ENCODE measurements at regions not wholly inside any gene's neighbourhood (a gene's known extent, or its start where the extent isn't known, plus 50 kb on each side); places are given as distances from the start of the nearest gene placed in this dataset.

- 41% methylated on average over 1 of the region's 1 CpG for WGBS
These were observed 82.9 kb downstream of the OTUD1 start for GRCh38 chr10:23521735-23522134.

GRCh38 chr10:23522345-23522744 is 83.5 kb downstream of the OTUD1 start:
- H3K9me3 ChIP-seq (ENCODE audit: control insufficient read depth in 2 of 2, insufficient read depth in 1 of 2, low read length in 1 of 2), result no peaks in the 10 kb centered on the region
- no peak overlapping the region for H3K4me3 ChIP-seq (ENCODE audit: low read length in 2 of 2)
- no peak for DNase-seq (ENCODE audit: low read depth in 6 of 9, low spot score in 9 of 9)
- H3K27ac ChIP-seq (ENCODE audit: low read depth in 1 of 2, low read length in 1 of 2), result no peak overlapping the region
- no peaks in the 10 kb centered on the region for H3K36me3 ChIP-seq (ENCODE audit: control insufficient read depth in 2 of 2, insufficient read depth in 2 of 2, low read length in 1 of 2)
- H3K4me1 ChIP-seq (ENCODE audit: control insufficient read depth in 2 of 2, insufficient read depth in 2 of 2, low read length in 2 of 2), result no peaks in the 10 kb centered on the region
- no peaks in the 10 kb centered on the region for H3K27me3 ChIP-seq (ENCODE audit: control insufficient read depth in 2 of 2, insufficient read depth in 1 of 2, low read length in 1 of 2)
- 91% methylated on average over 4 of the region's 4 CpGs for WGBS

More at GRCh38 chr10:23521735-23522134, 82.9 kb downstream of the OTUD1 start:
- no peaks in the 10 kb centered on the region for H3K4me1 ChIP-seq (ENCODE audit: control insufficient read depth in 2 of 2, insufficient read depth in 2 of 2, low read length in 2 of 2)
- no peak overlapping the region for H3K27ac ChIP-seq (ENCODE audit: low read depth in 1 of 2, low read length in 1 of 2)
- no peaks in the 10 kb centered on the region for H3K36me3 ChIP-seq (ENCODE audit: control insufficient read depth in 2 of 2, insufficient read depth in 2 of 2, low read length in 1 of 2)
- no peak for DNase-seq (ENCODE audit: low read depth in 6 of 9, low spot score in 9 of 9)
- no peaks in the 10 kb centered on the region for H3K9me3 ChIP-seq (ENCODE audit: control insufficient read depth in 2 of 2, insufficient read depth in 1 of 2, low read length in 1 of 2)
- H3K27me3 ChIP-seq (ENCODE audit: control insufficient read depth in 2 of 2, insufficient read depth in 1 of 2, low read length in 1 of 2), result no peaks in the 10 kb centered on the region
- H3K4me3 ChIP-seq (ENCODE audit: low read length in 2 of 2), result no peak overlapping the region

GRCh38 chr10:23523251-23523650 is 84.4 kb downstream of the OTUD1 start:
- Histone ChIP-seq H3K27me3 (ENCODE audit: control insufficient read depth in 2 of 2, insufficient read depth in 1 of 2, low read length in 1 of 2) (no peaks in the 10 kb centered on the region), H3K9me3 (ENCODE audit: control insufficient read depth in 2 of 2, insufficient read depth in 1 of 2, low read length in 1 of 2) (no peaks in the 10 kb centered on the region), H3K36me3 (ENCODE audit: control insufficient read depth in 2 of 2, insufficient read depth in 2 of 2, low read length in 1 of 2) (no peaks in the 10 kb centered on the region), H3K27ac (ENCODE audit: low read depth in 1 of 2, low read length in 1 of 2) (no peak overlapping the region), H3K4me1 (ENCODE audit: control insufficient read depth in 2 of 2, insufficient read depth in 2 of 2, low read length in 2 of 2) (no peaks in the 10 kb centered on the region), H3K4me3 (ENCODE audit: low read length in 2 of 2) (no peak overlapping the region)
- DNase-seq (ENCODE audit: low read depth in 6 of 9, low spot score in 9 of 9), result no peak
- WGBS, result 72% methylated on average over 4 of the region's 4 CpGs

- Histone ChIP-seq H3K4me1 (ENCODE audit: control insufficient read depth in 2 of 2, insufficient read depth in 2 of 2, low read length in 2 of 2) (no peaks in the 10 kb centered on the region), H3K27me3 (ENCODE audit: control insufficient read depth in 2 of 2, insufficient read depth in 1 of 2, low read length in 1 of 2) (no peaks in the 10 kb centered on the region), H3K4me3 (ENCODE audit: low read length in 2 of 2) (no peak overlapping the region), H3K9me3 (ENCODE audit: control insufficient read depth in 2 of 2, insufficient read depth in 1 of 2, low read length in 1 of 2) (no peaks in the 10 kb centered on the region), H3K27ac (ENCODE audit: low read depth in 1 of 2, low read length in 1 of 2) (no peak overlapping the region), H3K36me3 (ENCODE audit: control insufficient read depth in 2 of 2, insufficient read depth in 2 of 2, low read length in 1 of 2) (no peaks in the 10 kb centered on the region)
- DNase-seq (ENCODE audit: low read depth in 6 of 9, low spot score in 9 of 9), result no peak
- WGBS, result 94% methylated on average over 2 of the region's 2 CpGs
These were observed 86.5 kb downstream of the OTUD1 start for GRCh38 chr10:23525406-23525805.

GRCh38 chr10:23528419-23528818 is 89.5 kb downstream of the OTUD1 start:
- Histone ChIP-seq H3K4me1 (ENCODE audit: control insufficient read depth in 2 of 2, insufficient read depth in 2 of 2, low read length in 2 of 2) (no peaks in the 10 kb centered on the region), H3K36me3 (ENCODE audit: control insufficient read depth in 2 of 2, insufficient read depth in 2 of 2, low read length in 1 of 2) (no peaks in the 10 kb centered on the region), H3K27ac (ENCODE audit: low read depth in 1 of 2, low read length in 1 of 2) (no peak overlapping the region), H3K9me3 (ENCODE audit: control insufficient read depth in 2 of 2, insufficient read depth in 1 of 2, low read length in 1 of 2) (no peaks in the 10 kb centered on the region), H3K27me3 (ENCODE audit: control insufficient read depth in 2 of 2, insufficient read depth in 1 of 2, low read length in 1 of 2) (no peaks in the 10 kb centered on the region), H3K4me3 (ENCODE audit: low read length in 2 of 2) (no peak overlapping the region)
- WGBS, result 96% methylated on average over 2 of the region's 2 CpGs
- DNase-seq (ENCODE audit: low read depth in 6 of 9, low spot score in 9 of 9), result no peak

- peaks cover 5% of the 10 kb centered on the region in 2 donors for H3K4me1 ChIP-seq (ENCODE audit: control insufficient read depth in 2 of 2, insufficient read depth in 2 of 2, low read length in 2 of 2)
- no peak overlapping the region for H3K4me3 ChIP-seq (ENCODE audit: low read length in 2 of 2)
- DNase-seq (ENCODE audit: low read depth in 6 of 9, low spot score in 9 of 9), result no peak
- no peak overlapping the region for H3K27ac ChIP-seq (ENCODE audit: low read depth in 1 of 2, low read length in 1 of 2)
- H3K27me3 ChIP-seq (ENCODE audit: control insufficient read depth in 2 of 2, insufficient read depth in 1 of 2, low read length in 1 of 2), result no peaks in the 10 kb centered on the region
- no peaks in the 10 kb centered on the region for H3K36me3 ChIP-seq (ENCODE audit: control insufficient read depth in 2 of 2, insufficient read depth in 2 of 2, low read length in 1 of 2)
- H3K9me3 ChIP-seq (ENCODE audit: control insufficient read depth in 2 of 2, insufficient read depth in 1 of 2, low read length in 1 of 2), result no peaks in the 10 kb centered on the region
- 74% methylated on average over 5 of the region's 5 CpGs for WGBS
These were observed 90.8 kb downstream of the OTUD1 start for GRCh38 chr10:23529625-23530024.

- no peak for DNase-seq (ENCODE audit: low read depth in 6 of 9, low spot score in 9 of 9)
- H3K27ac ChIP-seq (ENCODE audit: low read depth in 1 of 2, low read length in 1 of 2), result no peak overlapping the region
- H3K9me3 ChIP-seq (ENCODE audit: control insufficient read depth in 2 of 2, insufficient read depth in 1 of 2, low read length in 1 of 2), result no peaks in the 10 kb centered on the region
- H3K4me3 ChIP-seq (ENCODE audit: low read length in 2 of 2), result no peak overlapping the region
- H3K36me3 ChIP-seq (ENCODE audit: control insufficient read depth in 2 of 2, insufficient read depth in 2 of 2, low read length in 1 of 2), result no peaks in the 10 kb centered on the region
- H3K27me3 ChIP-seq (ENCODE audit: control insufficient read depth in 2 of 2, insufficient read depth in 1 of 2, low read length in 1 of 2), result no peaks in the 10 kb centered on the region
- 96% methylated on average over 2 of the region's 2 CpGs for WGBS
- peaks cover 5 to 9% of the 10 kb centered on the region in 2 donors for H3K4me1 ChIP-seq (ENCODE audit: control insufficient read depth in 2 of 2, insufficient read depth in 2 of 2, low read length in 2 of 2)
These were observed 91.2 kb downstream of the OTUD1 start for GRCh38 chr10:23530079-23530478.

GRCh38 chr10:23533212-23533611 is 94.3 kb downstream of the OTUD1 start:
- no peaks in the 10 kb centered on the region for H3K27me3 ChIP-seq (ENCODE audit: control insufficient read depth in 2 of 2, insufficient read depth in 1 of 2, low read length in 1 of 2)
- no peaks in the 10 kb centered on the region for H3K36me3 ChIP-seq (ENCODE audit: control insufficient read depth in 2 of 2, insufficient read depth in 2 of 2, low read length in 1 of 2)
- DNase-seq (ENCODE audit: low read depth in 6 of 9, low spot score in 9 of 9), result no peak
- peaks cover 5 to 9% of the 10 kb centered on the region in 2 donors for H3K4me1 ChIP-seq (ENCODE audit: control insufficient read depth in 2 of 2, insufficient read depth in 2 of 2, low read length in 2 of 2)
- WGBS, result 98% methylated on average over 3 of the region's 3 CpGs
- H3K4me3 ChIP-seq (ENCODE audit: low read length in 2 of 2), result no peak overlapping the region
- H3K27ac ChIP-seq (ENCODE audit: low read depth in 1 of 2, low read length in 1 of 2), result no peak overlapping the region
- H3K9me3 ChIP-seq (ENCODE audit: control insufficient read depth in 2 of 2, insufficient read depth in 1 of 2, low read length in 1 of 2), result no peaks in the 10 kb centered on the region

- Histone ChIP-seq H3K4me1 (ENCODE audit: control insufficient read depth in 2 of 2, insufficient read depth in 2 of 2, low read length in 2 of 2) (peaks cover 9 to 12% of the 10 kb centered on the region in 2 donors), H3K4me3 (ENCODE audit: low read length in 2 of 2) (no peak overlapping the region), H3K27me3 (ENCODE audit: control insufficient read depth in 2 of 2, insufficient read depth in 1 of 2, low read length in 1 of 2) (no peaks in the 10 kb centered on the region), H3K9me3 (ENCODE audit: control insufficient read depth in 2 of 2, insufficient read depth in 1 of 2, low read length in 1 of 2) (no peaks in the 10 kb centered on the region), H3K36me3 (ENCODE audit: control insufficient read depth in 2 of 2, insufficient read depth in 2 of 2, low read length in 1 of 2) (no peaks in the 10 kb centered on the region), H3K27ac (ENCODE audit: low read depth in 1 of 2, low read length in 1 of 2) (peak overlapping the region; percentile 46 to 82)
- 9% methylated on average over 4 of the region's 4 CpGs for WGBS
- DNase-seq (ENCODE audit: low read depth in 6 of 9, low spot score in 9 of 9), result peak in 6 of 9 donors; percentile 55 to 82 (median 64)
These were observed 95.5 kb downstream of the OTUD1 start for GRCh38 chr10:23534326-23534725.

GRCh38 chr10:23534761-23535160 is 95.9 kb downstream of the OTUD1 start:
- 97% methylated on average over 1 of the region's 1 CpG for WGBS

More at GRCh38 chr10:23534761-23535160, 95.9 kb downstream of the OTUD1 start:
- Histone ChIP-seq H3K27ac (ENCODE audit: low read depth in 1 of 2, low read length in 1 of 2) (peak overlapping the region; percentile 31 to 82), H3K4me1 (ENCODE audit: control insufficient read depth in 2 of 2, insufficient read depth in 2 of 2, low read length in 2 of 2) (peaks cover 12 to 14% of the 10 kb centered on the region in 2 donors), H3K4me3 (ENCODE audit: low read length in 2 of 2) (no peak overlapping the region), H3K36me3 (ENCODE audit: control insufficient read depth in 2 of 2, insufficient read depth in 2 of 2, low read length in 1 of 2) (no peaks in the 10 kb centered on the region), H3K27me3 (ENCODE audit: control insufficient read depth in 2 of 2, insufficient read depth in 1 of 2, low read length in 1 of 2) (no peaks in the 10 kb centered on the region), H3K9me3 (ENCODE audit: control insufficient read depth in 2 of 2, insufficient read depth in 1 of 2, low read length in 1 of 2) (no peaks in the 10 kb centered on the region)
- no peak for DNase-seq (ENCODE audit: low read depth in 6 of 9, low spot score in 9 of 9)

Measured in thymus (tissue), 11 donors.